RCC 7860 (cell line): ENCODE measurements at regions not wholly inside any gene's neighbourhood (a gene's known extent, or its start where the extent isn't known, plus 50 kb on each side); places are given as distances from the start of the nearest gene placed in this dataset.
"Not testable (repeated sequence)": the region's sequence is repeated elsewhere in the genome, so short reads cannot be mapped to it uniquely, and the experiment has no call there.

Source experiments
- DNase-seq: peaks from one replicate; pipeline ENCODE4 v3.0.0-alpha.2; 2015; ENCODE audit warnings: low spot score
- FAIRE-seq: peaks from 2 replicates; lab custom pipeline; 2012; peaks lifted over from hg19 to GRCh38; lab: Jason Lieb, UNC

DNA sequence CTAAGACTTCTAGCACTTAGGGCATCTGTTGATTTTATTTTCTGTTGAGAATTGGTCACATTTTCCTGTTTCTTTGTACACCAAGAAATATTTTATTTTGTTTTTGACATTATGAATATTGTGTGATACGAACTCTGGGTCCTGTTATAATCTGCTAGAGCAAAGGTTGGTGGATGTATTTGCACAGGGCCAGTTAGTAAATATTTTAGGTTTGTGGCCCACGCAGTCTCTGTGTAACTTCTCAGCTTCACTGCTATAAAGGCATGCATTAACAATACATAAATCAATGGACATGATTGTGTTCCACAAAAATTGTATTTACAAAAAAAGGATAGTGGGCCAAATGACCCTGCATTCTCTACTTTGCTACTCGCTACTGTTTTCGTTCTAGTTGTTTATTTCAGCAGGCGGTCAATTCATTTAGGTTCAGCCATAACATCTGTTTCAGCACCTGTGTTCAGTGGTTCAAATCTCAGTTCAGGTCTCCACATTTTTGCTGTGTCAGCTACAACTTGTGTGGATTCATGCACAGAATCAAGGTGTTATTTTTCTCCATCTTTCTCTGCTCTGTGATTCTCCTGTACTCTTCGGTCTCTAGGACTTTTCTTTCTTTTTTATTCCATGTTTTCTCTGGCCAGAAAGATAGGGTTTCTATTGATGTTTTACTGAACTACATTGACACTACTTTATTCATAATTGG is 786.2 kb downstream of the ETS1 start:
- DNase-seq (no peak), FAIRE-seq (no peak)

DNA sequence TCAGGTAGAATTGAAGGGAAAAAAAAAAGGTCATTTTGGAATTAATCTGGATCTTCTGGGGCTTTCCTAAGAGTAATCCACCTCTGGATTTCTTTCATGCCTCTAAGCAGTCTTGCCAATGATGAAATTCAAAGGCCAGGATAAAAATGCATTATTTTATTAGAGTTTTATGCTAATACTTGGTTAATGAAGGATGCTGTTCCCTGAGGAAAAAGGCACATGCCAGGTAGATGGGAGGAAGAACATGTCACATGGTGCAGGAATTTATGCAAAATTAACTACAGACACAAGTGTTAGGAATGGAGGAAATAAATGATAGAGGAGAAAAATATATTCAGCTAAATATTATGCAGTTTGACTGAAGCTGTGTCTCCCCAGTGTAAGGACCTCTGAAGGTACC is 792.0 kb downstream of the ETS1 start:
- FAIRE-seq (no peak), DNase-seq (no peak)

DNA sequence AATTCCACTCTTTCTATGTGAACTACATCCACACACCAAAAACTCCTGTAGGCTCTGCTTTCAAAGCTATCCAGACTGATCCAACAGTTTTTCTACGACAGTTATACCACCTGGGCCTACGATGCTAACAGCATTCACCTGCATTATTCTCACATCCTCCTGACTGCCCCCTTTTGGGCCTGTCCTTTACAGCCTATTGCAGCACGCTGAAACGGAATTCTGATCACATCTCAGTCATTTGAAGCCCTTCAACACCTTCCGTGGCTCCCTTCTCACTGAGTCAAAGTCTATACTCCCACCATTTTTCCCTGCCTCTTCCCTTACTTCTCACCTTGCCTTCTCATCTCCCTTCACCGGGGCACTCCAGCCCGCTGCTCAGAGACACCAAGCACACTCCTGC is 791.3 kb upstream of the KIRREL3 start:
- DNase-seq (no peak), FAIRE-seq (no peak)

DNA sequence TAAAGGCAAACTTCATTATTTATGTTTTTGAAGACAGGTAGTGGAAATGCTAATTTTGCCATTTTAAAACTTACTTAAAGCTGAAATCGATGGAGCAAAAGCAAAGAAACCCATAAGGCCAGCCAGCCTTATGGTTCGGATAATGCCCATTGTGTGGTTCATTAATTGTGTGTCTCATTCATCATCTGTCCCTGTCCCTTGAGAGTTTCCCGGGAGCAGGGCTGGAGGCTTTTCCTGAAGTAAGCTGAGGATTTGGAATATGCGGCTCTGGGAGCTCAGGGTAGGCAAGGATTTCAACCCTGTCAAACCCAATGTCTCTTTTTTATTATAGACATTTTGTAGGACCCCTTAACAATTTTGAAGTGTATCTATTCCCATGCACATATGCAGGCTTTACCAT is 790.0 kb upstream of the KIRREL3 start:
- DNase-seq: no peak
- FAIRE-seq: no peak

DNA sequence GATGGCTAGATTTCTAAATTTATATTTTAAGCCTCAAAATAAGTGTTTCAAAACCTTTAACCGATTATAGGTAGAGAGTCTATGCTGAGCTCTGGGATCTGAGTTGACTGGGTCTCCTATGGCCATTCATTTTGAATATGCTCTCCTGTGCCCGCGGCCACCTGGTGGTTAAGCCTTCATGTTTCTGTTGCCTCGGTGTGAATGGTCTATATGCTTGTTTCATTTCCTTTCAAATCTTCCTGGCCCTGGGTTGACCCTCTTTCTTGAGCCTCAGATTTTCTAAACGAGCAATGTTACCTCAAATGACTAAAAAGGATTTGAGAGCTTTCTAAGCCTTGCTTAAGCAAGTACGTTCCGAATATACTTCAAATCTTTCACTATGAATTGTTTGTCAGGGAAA is 789.4 kb upstream of the KIRREL3 start:
- DNase-seq (no peak), FAIRE-seq (no peak)

DNA sequence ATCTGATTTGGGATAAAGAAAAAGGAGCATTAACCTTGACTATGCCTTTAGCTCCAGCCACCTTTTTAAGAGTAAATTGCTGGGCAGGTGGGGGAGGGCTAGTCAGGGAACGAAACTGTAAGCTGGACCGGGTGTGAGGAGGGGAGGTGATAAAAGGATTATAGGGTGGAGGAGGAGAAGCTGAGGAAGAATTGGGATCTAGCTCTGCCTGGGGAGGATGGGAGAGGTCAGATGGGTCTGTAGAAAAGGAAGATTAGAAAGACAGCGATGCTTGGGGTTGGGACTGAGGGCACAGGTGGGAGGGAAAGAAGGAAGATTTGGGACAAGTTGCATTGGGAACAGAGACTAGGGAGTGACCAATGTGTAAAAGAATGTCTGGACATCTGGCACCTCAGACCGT is 772.4 kb upstream of the KIRREL3 start:
- not testable (repeated sequence) for DNase-seq, FAIRE-seq

DNA sequence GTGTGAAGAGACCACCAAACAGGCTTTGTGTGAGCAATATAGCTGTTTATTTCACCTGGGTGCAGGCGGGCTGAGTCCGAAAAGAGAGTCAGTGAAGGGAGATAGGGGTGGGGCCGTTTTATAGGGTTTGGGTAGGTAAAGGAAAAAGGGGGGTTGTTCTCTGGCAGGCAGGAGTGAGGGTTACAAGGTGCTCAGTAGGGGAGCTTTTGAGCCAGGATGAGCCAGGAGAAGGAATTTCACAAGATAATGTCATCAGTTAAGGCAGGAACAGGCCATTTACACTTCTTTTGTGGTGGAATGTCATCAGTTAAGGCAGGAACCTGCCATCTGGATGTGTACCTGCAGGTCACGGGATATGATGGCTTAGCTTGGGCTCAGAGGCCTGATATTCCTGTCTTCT is 768.4 kb upstream of the KIRREL3 start:
- not testable (repeated sequence) for FAIRE-seq, DNase-seq

DNA sequence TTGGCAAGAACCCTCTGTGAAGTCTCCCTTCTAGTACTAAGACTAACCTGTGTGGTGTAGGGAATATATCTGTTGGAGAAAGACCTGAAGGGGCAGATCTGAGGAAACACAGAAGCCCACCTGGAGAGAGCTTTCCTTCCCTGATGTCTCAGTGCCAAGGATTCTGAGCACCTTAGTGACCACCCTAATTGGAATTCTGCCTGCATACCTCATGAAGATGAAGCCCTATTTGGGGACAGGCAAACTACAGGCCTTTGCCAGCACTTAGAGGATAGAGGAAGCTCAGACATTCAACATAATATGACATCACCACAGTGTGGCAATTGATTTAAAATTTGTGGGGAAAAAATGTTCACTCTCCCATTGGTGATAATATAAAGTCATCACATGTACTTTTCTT is 766.2 kb upstream of the KIRREL3 start:
- FAIRE-seq: no peak

DNA sequence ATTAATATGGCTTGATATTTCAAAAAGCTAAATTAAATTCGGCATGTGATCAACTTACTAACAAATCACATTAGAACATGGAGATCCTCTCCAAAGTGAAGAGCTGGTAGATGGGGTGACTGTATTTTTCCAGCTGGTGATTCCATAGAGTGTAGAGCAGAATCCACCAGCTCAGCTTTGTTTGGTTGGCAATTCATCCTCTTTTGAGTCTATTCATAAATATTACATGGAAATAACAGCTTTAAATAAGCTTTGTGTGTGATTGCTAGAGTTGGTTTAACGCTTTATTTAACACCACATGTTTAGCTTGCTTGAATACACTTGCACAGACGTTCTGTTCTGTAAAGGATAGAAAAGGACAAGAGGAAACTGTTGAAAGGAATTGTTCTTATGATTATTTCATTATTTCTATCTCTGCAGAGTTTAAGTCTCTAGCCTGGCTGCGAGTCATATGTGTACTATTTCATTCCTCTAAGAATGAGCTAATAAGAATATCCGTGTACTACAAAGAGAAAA is 738.3 kb upstream of the KIRREL3 start:
- no peak for DNase-seq
- FAIRE-seq: no peak

More for the DNA sequence above, 766.2 kb upstream of the KIRREL3 start:
- DNase-seq: no peak

DNA sequence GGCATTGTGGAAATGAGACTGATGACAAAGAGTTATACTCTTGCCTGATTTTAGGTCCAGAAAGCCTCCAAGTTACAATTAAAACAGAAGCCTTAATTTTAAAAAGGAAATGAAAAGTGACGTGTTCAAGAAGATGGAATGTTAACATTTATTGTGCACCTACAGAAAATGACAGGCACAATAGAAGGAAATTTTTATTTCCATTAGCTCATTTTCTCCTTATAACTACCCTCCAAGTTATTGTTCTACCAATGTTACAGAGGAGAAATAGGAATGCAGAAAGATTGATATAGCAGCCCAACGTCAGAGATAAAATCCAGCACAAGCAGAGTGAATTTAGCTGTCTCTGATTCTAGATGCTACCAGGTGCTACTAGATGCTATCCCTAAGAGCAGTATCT is 736.9 kb upstream of the KIRREL3 start:
- no peak for FAIRE-seq
- DNase-seq: no peak

DNA sequence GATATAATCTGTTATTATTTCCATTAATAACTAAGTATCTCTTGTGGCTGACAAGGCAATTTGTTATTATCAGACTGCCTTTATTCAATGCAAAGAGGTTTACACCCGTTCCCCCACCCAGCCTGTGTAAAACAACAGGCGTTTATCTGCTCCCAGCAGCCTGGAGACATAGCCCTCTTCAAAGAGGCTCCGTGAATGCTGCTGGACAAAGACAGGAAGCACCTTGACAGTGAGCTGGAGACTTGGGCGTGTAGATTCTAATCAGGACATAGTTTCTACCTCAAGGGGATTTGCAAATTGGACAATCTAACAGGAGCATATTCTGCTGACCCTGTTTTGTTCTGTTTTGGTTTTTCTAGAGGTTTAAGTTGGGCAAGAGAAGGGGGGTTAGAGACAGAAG is 733.0 kb upstream of the KIRREL3 start:
- FAIRE-seq: no peak
- DNase-seq: no peak

DNA sequence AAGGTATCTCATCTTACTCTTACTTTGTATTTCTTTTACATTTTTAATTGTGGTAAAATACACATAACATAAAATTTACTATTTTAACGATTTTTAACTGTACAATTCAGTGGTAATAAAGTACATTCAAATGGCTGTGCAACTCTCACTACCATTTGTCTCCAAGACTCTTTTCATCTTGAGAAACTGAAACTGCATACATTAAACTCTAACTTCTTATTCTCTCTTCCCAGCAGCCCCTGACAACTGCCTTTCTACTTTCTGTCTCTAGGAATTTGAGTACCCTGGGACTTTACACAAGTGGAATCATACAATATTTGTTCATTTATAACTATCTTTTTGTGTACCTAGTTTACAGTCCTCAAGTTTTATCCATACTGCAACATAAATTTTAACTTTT is 725.8 kb upstream of the KIRREL3 start:
- DNase-seq (no peak), FAIRE-seq (no peak)

DNA sequence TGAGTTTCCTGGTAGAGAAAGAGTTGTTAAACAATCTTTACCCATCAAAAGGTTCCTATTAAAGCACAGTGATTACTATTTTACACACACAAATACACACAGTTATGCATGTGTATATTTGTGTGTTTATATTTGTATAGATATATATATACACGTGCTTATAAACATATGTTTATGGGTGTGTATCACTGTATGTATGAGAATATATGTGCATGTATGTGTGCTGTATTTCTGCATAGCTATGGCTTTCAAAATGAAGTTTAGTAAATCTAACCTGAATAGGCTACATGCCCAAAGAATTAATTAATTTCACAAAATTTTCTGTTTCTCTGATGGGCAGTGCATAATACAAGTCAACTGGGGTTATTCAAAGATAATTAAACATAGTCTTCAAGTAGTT is 723.1 kb upstream of the KIRREL3 start:
- DNase-seq: no peak

DNA sequence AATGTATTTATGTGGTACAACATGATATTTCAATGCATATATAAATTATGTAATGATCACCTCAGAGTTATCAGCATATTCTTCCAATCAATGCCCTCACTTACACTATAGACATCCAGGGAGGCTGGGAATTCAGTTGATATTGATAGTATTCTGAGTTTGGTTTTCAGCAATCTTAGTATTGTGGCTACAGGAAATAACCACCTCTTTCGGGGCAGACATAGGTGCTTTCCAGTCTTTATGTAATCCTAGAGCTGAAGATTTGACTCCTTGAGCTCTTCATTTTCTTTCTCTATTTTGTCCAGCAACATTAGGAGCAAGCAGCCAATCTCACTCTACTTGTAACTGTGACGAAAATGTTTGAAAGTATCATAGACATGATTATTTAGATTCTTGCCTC is 712.7 kb upstream of the KIRREL3 start:
- DNase-seq (no peak), FAIRE-seq (no peak)

More for the DNA sequence above, 723.1 kb upstream of the KIRREL3 start:
- FAIRE-seq: no peak

DNA sequence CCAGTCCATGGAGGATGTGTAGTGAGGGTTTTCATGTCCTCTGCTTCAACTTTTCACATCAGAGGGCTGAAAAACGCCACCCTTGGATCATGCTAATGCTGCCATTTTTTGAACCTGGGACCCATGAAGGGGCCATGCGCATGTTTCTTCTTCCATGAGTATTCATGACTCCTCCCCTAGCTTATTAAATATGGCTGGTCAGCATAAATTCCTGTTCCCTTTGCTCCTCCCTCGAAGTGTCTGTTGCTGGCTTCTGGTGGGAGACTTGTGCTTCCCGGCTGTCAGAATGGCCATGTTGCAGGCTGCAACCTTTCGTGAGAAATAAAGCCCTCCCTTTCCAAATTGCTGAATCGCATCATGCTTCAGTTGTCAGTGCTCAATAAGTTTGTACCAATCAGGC is 711.2 kb upstream of the KIRREL3 start:
- FAIRE-seq (no peak), DNase-seq (no peak)

DNA sequence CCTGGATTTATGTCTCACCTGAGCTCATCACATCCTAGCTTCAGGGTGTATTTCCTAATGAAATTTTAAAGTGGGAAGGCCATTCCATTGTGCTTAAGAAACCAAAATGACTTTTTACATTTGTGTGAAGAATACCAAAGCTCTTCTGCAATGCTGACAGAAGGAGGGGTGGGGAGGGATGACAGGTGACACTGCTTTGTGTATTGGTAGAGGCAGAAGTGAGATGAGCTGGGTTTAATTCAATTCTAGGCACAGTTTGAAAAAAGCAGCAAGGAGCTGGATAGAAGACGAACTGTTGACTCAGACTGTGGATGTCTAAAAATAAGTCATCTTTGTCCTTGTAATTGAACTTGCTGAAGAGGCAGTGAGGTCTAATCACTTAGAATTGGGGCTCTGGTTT is 710.3 kb upstream of the KIRREL3 start:
- no peak for FAIRE-seq
- DNase-seq: no peak

DNA sequence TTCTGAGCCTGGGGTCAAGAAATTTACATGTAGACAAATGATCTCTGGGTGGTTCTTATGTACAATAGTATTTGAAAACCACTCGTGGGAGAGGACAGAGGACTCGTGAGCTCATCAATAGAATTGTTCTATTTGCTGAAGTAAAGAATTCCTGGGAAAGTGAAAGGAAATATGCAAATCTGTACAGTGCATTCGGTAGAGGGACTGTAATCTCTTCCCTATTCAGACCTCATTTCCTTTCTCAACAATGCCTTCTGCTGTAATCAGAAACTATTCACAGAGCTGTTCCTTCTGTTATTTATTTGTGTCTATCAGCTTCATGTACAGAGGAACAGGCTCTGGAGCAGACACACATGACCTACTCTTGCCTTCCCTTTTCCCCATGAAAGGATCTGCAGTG is 709.4 kb upstream of the KIRREL3 start:
- DNase-seq: no peak
- FAIRE-seq: no peak

DNA sequence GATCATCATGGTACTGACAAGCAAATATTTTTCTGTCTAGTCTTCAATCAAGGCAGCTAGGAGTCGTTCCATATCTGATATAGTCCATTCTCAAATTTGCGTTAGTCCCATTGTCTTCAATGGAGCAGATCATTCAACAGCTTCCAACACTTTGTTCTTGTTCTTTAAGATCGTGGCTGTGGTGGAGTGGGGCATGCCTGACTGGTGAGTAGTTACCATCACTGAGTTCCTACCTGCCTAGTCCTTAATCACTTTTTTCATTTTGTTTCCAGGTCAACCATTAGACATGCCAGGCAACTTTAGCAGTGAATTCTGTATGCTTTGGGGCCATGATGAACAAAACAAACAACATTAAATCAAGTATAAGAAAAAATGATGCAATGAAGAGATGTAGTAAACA is 693.1 kb upstream of the KIRREL3 start:
- FAIRE-seq (no peak), DNase-seq (no peak)

DNA sequence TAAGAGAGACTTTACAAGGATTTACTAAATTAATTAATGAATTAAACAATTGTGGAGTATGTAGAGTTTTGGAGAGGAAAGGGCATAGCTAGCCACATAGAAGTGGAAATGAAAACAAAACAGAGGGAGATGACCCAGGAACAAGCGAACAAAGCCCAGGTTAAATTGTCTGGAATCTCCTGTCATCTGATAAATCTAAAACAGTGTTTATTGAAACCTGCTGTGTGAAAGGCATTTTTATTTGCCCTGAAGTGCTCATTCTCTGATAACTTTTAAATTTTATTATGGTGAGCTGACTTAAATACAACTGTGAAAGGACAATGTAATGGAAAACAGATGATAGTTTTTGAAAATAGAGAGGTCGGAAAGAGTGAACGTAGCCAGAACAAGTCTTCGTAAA is 682.8 kb upstream of the KIRREL3 start:
- no peak for FAIRE-seq
- DNase-seq: no peak

DNA sequence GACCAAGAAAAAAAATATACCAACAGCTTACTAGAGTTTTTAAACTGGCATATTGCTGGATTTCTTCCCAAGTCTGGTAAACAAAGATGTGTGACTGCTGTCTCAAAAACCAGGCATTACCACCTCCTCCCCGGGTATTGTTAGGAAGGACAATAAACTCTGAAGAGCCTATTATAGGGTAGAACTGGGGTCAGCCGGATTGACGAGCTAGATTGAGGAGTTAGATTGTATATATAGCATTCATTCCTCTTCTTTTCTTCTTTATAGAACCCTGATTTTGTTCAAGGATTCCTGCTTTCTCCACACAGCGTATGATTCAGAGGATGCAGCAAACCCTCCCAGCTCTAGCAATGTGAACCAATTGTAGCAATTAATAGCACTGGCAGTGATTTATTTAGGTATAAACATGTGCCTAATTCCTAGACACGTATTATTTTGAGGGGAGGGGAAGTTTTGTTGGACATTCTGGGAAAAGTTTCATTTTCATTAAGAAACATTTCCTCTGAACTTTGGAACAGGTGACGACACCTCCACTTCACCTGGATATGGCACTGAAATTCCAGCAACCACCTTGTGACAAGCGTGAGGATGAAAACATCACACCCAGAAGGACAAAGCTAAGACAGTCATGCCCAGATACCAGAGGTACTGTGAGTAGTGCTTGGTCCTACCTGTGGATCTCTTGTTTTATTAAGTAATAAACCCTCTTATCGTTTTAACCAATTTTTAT is 679.4 kb upstream of the KIRREL3 start:
- FAIRE-seq (no peak), DNase-seq (no peak)

DNA sequence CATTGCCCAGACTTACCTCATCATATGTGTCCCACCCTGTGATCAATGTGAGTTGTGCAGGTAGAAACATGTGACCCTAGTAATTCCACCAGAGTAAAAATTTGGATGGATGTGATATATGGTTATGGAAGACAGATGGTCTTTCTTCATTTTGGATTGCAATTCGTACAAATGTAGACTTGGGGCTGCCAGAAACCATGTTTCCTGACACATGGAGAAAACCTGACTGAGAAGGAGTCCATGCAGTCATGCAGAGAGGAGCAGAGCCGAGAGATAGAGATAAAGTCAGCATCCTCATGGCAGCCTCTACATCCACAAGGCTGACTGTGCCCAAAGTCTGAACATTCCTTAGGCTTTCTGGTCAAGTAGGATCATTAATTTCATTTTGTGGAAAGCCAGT is 678.1 kb upstream of the KIRREL3 start:
- DNase-seq (no peak), FAIRE-seq (no peak)

DNA sequence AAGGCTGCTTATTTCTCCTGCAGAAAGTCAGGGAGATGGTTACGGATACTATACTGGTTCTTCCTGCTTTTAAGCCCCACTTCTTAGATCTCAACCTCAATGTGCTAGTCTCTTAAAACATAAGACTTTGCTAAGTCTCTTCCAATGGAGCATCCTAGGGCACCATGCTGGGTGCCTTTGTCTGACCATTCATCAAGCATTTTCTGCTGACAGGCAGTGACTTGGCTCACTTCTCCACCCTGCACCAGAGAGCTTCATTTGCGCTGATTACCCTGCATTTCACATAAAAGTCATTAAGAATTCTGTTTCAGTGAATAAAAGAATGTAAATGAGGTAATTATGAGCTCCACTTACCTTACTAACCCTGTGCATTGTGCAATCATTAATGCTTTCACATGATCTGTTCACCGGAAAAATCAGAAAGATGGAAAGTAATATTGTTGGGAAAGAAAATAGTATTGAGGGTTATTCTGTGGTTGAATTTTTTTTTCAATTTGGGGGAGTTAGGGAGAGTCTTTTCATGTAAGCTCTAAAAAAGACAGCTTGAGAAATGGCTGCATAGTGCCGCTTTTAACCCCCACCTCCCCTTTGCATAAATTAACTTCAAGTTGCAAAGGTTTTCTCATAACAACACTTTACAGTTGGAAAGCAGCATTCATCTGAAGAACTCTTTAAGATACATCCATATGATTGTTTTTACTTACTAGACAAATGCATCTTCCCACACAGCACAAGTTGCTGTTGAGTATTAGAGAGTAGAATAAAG is 677.3 kb upstream of the KIRREL3 start:
- FAIRE-seq: no peak
- no peak for DNase-seq
